ENCODE measurements at regions not wholly inside any gene's neighbourhood (a gene's known extent, or its start where the extent isn't known, plus 50 kb on each side); places are given as distances from the start of the nearest gene placed in this dataset.

DNA sequence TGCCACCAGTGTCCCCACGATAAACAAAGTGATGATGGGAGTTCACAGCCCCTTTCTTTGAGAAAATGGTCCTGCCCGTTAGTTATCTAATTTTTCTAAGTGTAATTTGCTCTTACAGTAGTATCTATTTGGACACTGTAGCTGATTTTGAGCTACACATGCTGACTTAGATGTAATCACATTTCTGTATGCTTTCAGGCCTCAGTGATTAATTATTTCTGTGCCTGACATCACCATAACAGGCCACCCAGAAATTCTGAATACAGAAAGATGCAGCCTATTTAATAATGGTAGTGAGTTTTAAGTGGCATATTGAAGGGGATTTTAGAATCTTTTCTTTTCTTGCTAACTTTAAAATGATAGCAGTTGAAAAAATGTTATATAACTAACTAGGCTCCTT, 147.6 kb upstream of the ANXA10 start:
- TF ChIP-seq POLR2A (IDR thresholded peaks at IDR 0.05; ENCODE audit: low read depth, low read length) (no peak), POLR2AphosphoS5 (IDR thresholded peaks at IDR 0.05; ENCODE audit: low read depth, low read length) (no peak), TAF1 (IDR thresholded peaks at IDR 0.05; ENCODE audit: low read depth, low read length) (no peak)

All from GM12891 (cell line).